ENCODE measurements at regions not wholly inside any gene's neighbourhood (a gene's known extent, or its start where the extent isn't known, plus 50 kb on each side); places are given as distances from the start of the nearest gene placed in this dataset.
"Not testable (repeated sequence)": the region's sequence is repeated elsewhere in the genome, so short reads cannot be mapped to it uniquely, and the experiment has no call there.

DNA sequence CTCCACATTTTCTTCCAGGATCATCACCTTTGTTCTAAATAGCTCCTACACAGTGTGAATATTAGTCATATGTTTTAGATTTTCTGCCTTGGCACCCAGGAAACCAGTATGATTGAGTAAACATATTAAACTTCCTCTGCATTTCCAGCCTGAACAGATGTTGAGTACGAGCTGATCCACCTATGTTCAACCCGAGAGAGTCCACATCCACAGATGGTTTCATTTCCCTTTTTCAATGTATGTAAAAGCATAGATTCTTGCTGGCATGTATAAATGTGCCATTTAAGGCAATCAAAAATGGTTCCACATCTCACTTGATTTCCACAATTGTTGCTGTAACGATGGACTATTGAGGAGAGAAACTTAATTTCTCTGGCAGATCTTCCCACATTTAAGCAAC, 74.2 kb downstream of the ZNF716 start:
- H3K36me3 ChIP-seq; H3K27ac ChIP-seq; H3K27me3 ChIP-seq; ATAC-seq (ENCODE audit: low FRiP score in 2 of 2); H3K4me3 ChIP-seq; DNase-seq; H3K9me3 ChIP-seq; H3K4me1 ChIP-seq: not testable (repeated sequence)
- WGBS, 2 donors, result 55 to 59% methylated on average over 3 of the region's 3 CpGs

DNA sequence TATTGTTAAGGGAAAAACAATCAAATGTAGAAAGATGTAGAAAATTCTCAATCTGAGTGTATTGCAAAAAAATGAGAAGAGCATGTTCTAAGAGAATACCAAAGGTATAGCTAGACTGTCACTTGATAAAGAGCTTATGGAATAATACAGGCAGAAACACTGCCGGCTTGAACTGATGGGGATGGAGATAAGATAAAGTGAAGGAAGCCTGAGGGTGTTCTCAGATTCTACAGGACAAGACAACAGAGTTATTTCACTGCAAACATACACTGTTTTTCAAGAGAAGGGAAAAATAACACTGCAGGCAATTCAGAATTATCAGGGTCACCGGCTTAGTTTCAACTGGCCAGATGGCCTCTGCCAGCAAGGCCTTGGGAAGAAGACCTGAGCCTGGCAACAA, 80.0 kb downstream of the ZNF716 start:
- ATAC-seq (ENCODE audit: low FRiP score in 2 of 2), result no peak
- H3K4me1 ChIP-seq, result no peaks in the 10 kb centered on the region
- H3K27me3 ChIP-seq, result no peaks in the 10 kb centered on the region
- H3K36me3 ChIP-seq, result no peaks in the 10 kb centered on the region
- H3K4me3 ChIP-seq, result no peak overlapping the region
- no peak for TF ChIP-seq POLR2AphosphoS5 (IDR thresholded peaks at IDR 0.05)
- TF ChIP-seq EP300 (IDR thresholded peaks at IDR 0.05), result no peak
- TF ChIP-seq POLR2A (IDR thresholded peaks at IDR 0.05), result no peak
- no peak for TF ChIP-seq CTCF (IDR thresholded peaks at IDR 0.05)
- WGBS, 2 donors, result 64 to 70% methylated on average over 2 of the region's 2 CpGs
- no peak overlapping the region for H3K27ac ChIP-seq
- peaks cover 0 to 13% (median 0%) of the 10 kb centered on the region in 4 donors for H3K9me3 ChIP-seq
- no peak for DNase-seq

- not testable (repeated sequence) for H3K36me3 ChIP-seq; H3K4me3 ChIP-seq; ATAC-seq (ENCODE audit: low FRiP score in 2 of 2); DNase-seq; H3K9me3 ChIP-seq; H3K27me3 ChIP-seq; H3K27ac ChIP-seq; H3K4me1 ChIP-seq
- WGBS, 2 donors, result 85 to 87% methylated on average over 4 of the region's 4 CpGs
These were observed 90.7 kb downstream of the ZNF716 start for GRCh38 chr7:57540634-57541033.

GRCh38 chr7:57542331-57542730, 92.4 kb downstream of the ZNF716 start:
- not testable (repeated sequence) for H3K4me1 ChIP-seq; H3K9me3 ChIP-seq; H3K4me3 ChIP-seq; H3K36me3 ChIP-seq; ATAC-seq (ENCODE audit: low FRiP score in 2 of 2); H3K27me3 ChIP-seq; H3K27ac ChIP-seq; DNase-seq
- WGBS, 2 donors, result 95 to 100% methylated on average over 1 of the region's 1 CpG

DNA sequence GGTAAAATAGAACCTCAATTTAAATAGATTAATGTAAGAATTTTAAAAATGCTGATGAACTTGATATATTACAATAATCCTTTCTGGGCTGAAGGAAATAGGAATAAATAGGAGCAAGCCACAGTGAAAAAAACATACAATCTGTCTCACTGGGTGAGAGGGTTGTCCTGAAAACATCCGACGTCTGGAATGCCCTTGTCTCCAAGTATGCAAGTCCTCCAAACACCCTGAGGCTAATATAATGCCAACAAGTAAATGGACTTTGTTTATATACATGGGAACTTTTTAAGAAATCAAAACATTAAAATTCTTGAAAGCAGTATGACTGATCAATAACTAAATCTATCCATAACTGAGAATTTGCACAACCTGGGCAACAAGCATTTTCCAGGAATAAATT, 97.4 kb downstream of the ZNF716 start:
- H3K27ac ChIP-seq; DNase-seq; H3K9me3 ChIP-seq; ATAC-seq (ENCODE audit: low FRiP score in 2 of 2); H3K27me3 ChIP-seq; H3K4me3 ChIP-seq; H3K4me1 ChIP-seq; H3K36me3 ChIP-seq: not testable (repeated sequence)
- 79 to 89% methylated on average over 2 of the region's 2 CpGs for WGBS, 2 donors

- not testable (repeated sequence) for ATAC-seq (ENCODE audit: low FRiP score in 2 of 2); H3K9me3 ChIP-seq
- WGBS, 2 donors, result 59 to 64% methylated on average over 2 of the region's 2 CpGs
These were observed 100.0 kb downstream of the ZNF716 start for GRCh38 chr7:57549961-57550360.

GRCh38 chr7:57555687-57556086, 105.7 kb downstream of the ZNF716 start:
- H3K27ac ChIP-seq; H3K4me3 ChIP-seq; DNase-seq; ATAC-seq (ENCODE audit: low FRiP score in 2 of 2); H3K4me1 ChIP-seq; H3K27me3 ChIP-seq; H3K9me3 ChIP-seq; H3K36me3 ChIP-seq: not testable (repeated sequence)
- 92 to 93% methylated on average over 2 of the region's 2 CpGs for WGBS, 2 donors

More at GRCh38 chr7:57549961-57550360, 100.0 kb downstream of the ZNF716 start:
- not testable (repeated sequence) for H3K27me3 ChIP-seq, H3K4me3 ChIP-seq, DNase-seq, H3K27ac ChIP-seq, H3K36me3 ChIP-seq, H3K4me1 ChIP-seq

GRCh38 chr7:57579454-57579853, 129.5 kb downstream of the ZNF716 start:
- TF ChIP-seq POLR2A (IDR thresholded peaks at IDR 0.05), result no peak
- TF ChIP-seq EP300 (IDR thresholded peaks at IDR 0.05), result no peak
- TF ChIP-seq CTCF (IDR thresholded peaks at IDR 0.05), result no peak
- no peak for TF ChIP-seq POLR2AphosphoS5 (IDR thresholded peaks at IDR 0.05)
- no peak for ATAC-seq (ENCODE audit: low FRiP score in 2 of 2)

More at GRCh38 chr7:57579454-57579853, 129.5 kb downstream of the ZNF716 start:
- Histone ChIP-seq H3K4me3 (no peak overlapping the region), H3K9me3 (peaks cover 0 to 17% (median 4%) of the 10 kb centered on the region in 4 donors), H3K27me3 (no peaks in the 10 kb centered on the region), H3K27ac (no peak overlapping the region), H3K36me3 (no peaks in the 10 kb centered on the region), H3K4me1 (no peaks in the 10 kb centered on the region)
- WGBS, 2 donors, result 82 to 91% methylated on average over 15 of the region's 15 CpGs
- DNase-seq, result peak in 1 of 2 donors; percentile 34

Measured in upper lobe of left lung (tissue), 6 donors.